K562 (cell line): ENCODE measurements at regions not wholly inside any gene's neighbourhood (a gene's known extent, or its start where the extent isn't known, plus 50 kb on each side); places are given as distances from the start of the nearest gene placed in this dataset.

ENCODE experiments used
- ATAC-seq: fragments of 200-7000 bp; cut with Tn5 transposase; 3 replicates; pipeline ENCODE4 v1.9.1; 2020; ENCODE audit warnings: moderate library complexity
- BruUV-seq: library from RNA; stranded (reverse); fragments of 400-500 nt; replicated peaks from 2 replicates; lab custom pipeline; 2021; lab: Mats Ljungman, UMichigan
- CTCF ChIA-PET: fragments of 300-600 bp; formaldehyde crosslinking; extraction: SDS; loops from one replicate; lab custom pipeline; 2021; ENCODE audit warnings: low intra/inter-chr PET ratio; lab: Yijun Ruan, JAX
- POLR2A ChIA-PET: fragments of 300-600, 350-650 bp; sonication (Branson Sonifier 250); formaldehyde crosslinking; extraction: SDS; loops from one replicate; lab custom pipeline; 2021; ENCODE audit warnings: antibody characterized with exemption, inconsistent platforms; lab: Yijun Ruan, JAX
- DNase-seq, 4 experiments: peaks; one replicate each; pipeline versions ENCODE4 v3.0.0 to v3.0.0-alpha.2; 2011 to 2018; ENCODE audit warnings: low spot score in 3 of 4, mixed read lengths in 3 of 4; ENCODE audit errors: extremely low read depth in 1 of 4
- FAIRE-seq: peaks from 2 replicates; lab custom pipeline; 2011; peaks lifted over from hg19 to GRCh38; lab: Jason Lieb, UNC
- H2AFZ ChIP-seq: 2 replicates; pipeline ENCODE4 v1.6.0; 2011; ENCODE audit warnings: low read depth, low read length, control low read depth, inconsistent platforms
- H3K27ac ChIP-seq: fragments of 200-600 bp; 3 replicates; pipeline ENCODE4 v1.8.0; 2011; ENCODE audit warnings: low read depth, mild to moderate bottlenecking, control low read depth, inconsistent platforms, low read length, moderate library complexity, mixed read lengths; ENCODE audit errors: extremely low read depth
- H3K27me3 ChIP-seq, 2 experiments: fragments of 300-600 bp in 1 of 2; 2 replicates in 1 of 2; 3 replicates in 1 of 2; pipeline versions ENCODE4 v1.6.0 to v1.8.0; 2011; ENCODE audit warnings: inconsistent platforms in 2 of 2, low read length in 2 of 2, mild to moderate bottlenecking in 1 of 2, mixed read lengths in 1 of 2, moderate library complexity in 1 of 2; ENCODE audit not compliant: control insufficient read depth in 2 of 2, insufficient read depth in 2 of 2
- H3K36me3 ChIP-seq: fragments of 300-600 bp; 3 replicates; pipeline ENCODE4 v1.8.0; 2011; ENCODE audit warnings: mild to moderate bottlenecking, low read length, inconsistent platforms; ENCODE audit not compliant: control insufficient read depth, insufficient read depth
- H3K4me1 ChIP-seq, 2 experiments: fragments of 200-600 bp in 1 of 2; replicated peaks in 1 of 2; 2 replicates in 1 of 2; 3 replicates in 1 of 2; pipeline versions ENCODE4 v1.5.1 to v1.8.0; 2011; ENCODE audit warnings: inconsistent platforms in 2 of 2, low read length in 2 of 2, mild to moderate bottlenecking in 1 of 2, mixed read lengths in 1 of 2, moderate library complexity in 1 of 2; ENCODE audit not compliant: control insufficient read depth in 2 of 2, insufficient read depth in 2 of 2
- H3K4me2 ChIP-seq: 2 replicates; pipeline ENCODE4 v1.6.1; 2011; ENCODE audit warnings: low read length, control low read depth, inconsistent platforms, mixed read lengths; ENCODE audit not compliant: insufficient read depth
- H3K4me3 ChIP-seq: fragments of 200-600 bp; sonication (generic), shearing (Covaris generic); 2 replicates; pipeline ENCODE4 v1.5.1; 2016; ENCODE audit warnings: control low read depth, inconsistent platforms
- H3K79me2 ChIP-seq: fragments of 200-600 bp; 3 replicates; pipeline ENCODE4 v1.8.0; 2011; ENCODE audit warnings: low read length, inconsistent platforms; ENCODE audit not compliant: control insufficient read depth, insufficient read depth
- H3K9ac ChIP-seq, 2 experiments: 2 replicates each; pipeline versions ENCODE4 v1.6.0 to v1.6.1; 2011; ENCODE audit warnings: low read depth in 2 of 2, low read length in 2 of 2, control low read depth in 1 of 2, inconsistent platforms in 1 of 2, mild to moderate bottlenecking in 1 of 2, mixed read lengths in 1 of 2; ENCODE audit not compliant: insufficient read depth in 1 of 2
- H3K9me1 ChIP-seq: one replicate; pipeline ENCODE4 v1.6.0; 2011; ENCODE audit warnings: inconsistent platforms, mild to moderate bottlenecking, low read length, moderate library complexity; ENCODE audit not compliant: control insufficient read depth, insufficient read depth
- H3K9me3 ChIP-seq: replicated peaks from 2 replicates; pipeline ENCODE4 v1.5.1; 2011; ENCODE audit warnings: low read depth, low read length, inconsistent platforms; ENCODE audit not compliant: control insufficient read depth, insufficient read depth
- H4K20me1 ChIP-seq: replicated peaks from 2 replicates; pipeline ENCODE4 v1.6.1; 2011; ENCODE audit warnings: low read length, inconsistent platforms, mixed read lengths; ENCODE audit not compliant: control insufficient read depth, insufficient read depth
- ARNT ChIP-seq, 2 experiments: fragments of 450-650 bp; IDR thresholded peaks; 2 replicates each; pipeline ENCODE4 v1.6.1; 2016; ENCODE audit warnings: mild to moderate bottlenecking in 1 of 2
- CBX5 ChIP-seq: IDR thresholded peaks from 2 replicates; pipeline ENCODE4 v1.6.1; 2014; ENCODE audit warnings: low read depth, borderline replicate concordance
- COPS2 ChIP-seq: fragments of 450-650 bp; conservative IDR thresholded peaks from 2 replicates; pipeline ENCODE4 v1.6.1; 2016; ENCODE audit warnings: mild to moderate bottlenecking, moderate library complexity
- EGR1 ChIP-seq: fragments of 450-650 bp; conservative IDR thresholded peaks from 2 replicates; pipeline ENCODE4 v1.6.1; 2017; ENCODE audit warnings: mild to moderate bottlenecking
- HDAC6 ChIP-seq: IDR thresholded peaks from 2 replicates; pipeline ENCODE4 v1.6.1; 2012; ENCODE audit warnings: low read depth, mild to moderate bottlenecking, control low read depth, inconsistent platforms, low read length, moderate library complexity
- HLTF ChIP-seq: fragments of 450-650 bp; IDR thresholded peaks from 2 replicates; pipeline ENCODE4 v1.6.1; 2016
- MEF2D ChIP-seq: conservative IDR thresholded peaks from 2 replicates; pipeline ENCODE4 v1.6.1; 2016; ENCODE audit warnings: low read depth, missing genetic modification characterization, missing compliant biosample characterization
- NR4A1 ChIP-seq, 2 experiments: fragments of 250-450 bp in 1 of 2; fragments of 450-650 bp in 1 of 2; sonication (Bioruptor Pico) in 1 of 2; IDR thresholded peaks; 2 replicates each; pipeline versions ENCODE4 v1.4.0 to v1.6.1; 2016 to 2020; ENCODE audit warnings: mild to moderate bottlenecking in 2 of 2, missing compliant biosample characterization in 1 of 2, missing genetic modification characterization in 1 of 2, moderate library complexity in 1 of 2
- PHTF2 ChIP-seq: fragments of 250-450 bp; sonication (Bioruptor Pico); IDR thresholded peaks from 2 replicates; pipeline ENCODE4 v1.5.0; 2021; ENCODE audit warnings: mild to moderate bottlenecking
- POLR2AphosphoS5 ChIP-seq: IDR thresholded peaks from 2 replicates; pipeline ENCODE4 v1.6.1; 2011; ENCODE audit warnings: mild to moderate bottlenecking, low read depth, low read length, moderate library complexity; ENCODE audit not compliant: control insufficient read depth, insufficient read depth
- SLC30A9 ChIP-seq: fragments of 250-450 bp; sonication (Bioruptor Pico); IDR thresholded peaks from 2 replicates; pipeline ENCODE4 v1.8.0; 2022; ENCODE audit warnings: mild to moderate bottlenecking, moderate library complexity
- TAF1 ChIP-seq: IDR thresholded peaks from 2 replicates; pipeline ENCODE4 v1.6.1; 2011; ENCODE audit warnings: mild to moderate bottlenecking, low read length, moderate library complexity; ENCODE audit not compliant: insufficient read depth, control insufficient read depth, severe bottlenecking; ENCODE audit errors: extremely low read depth
- ZKSCAN8 ChIP-seq: fragments of 200-800 bp; sonication (Bioruptor generic); IDR thresholded peaks from 2 replicates; pipeline ENCODE4 v1.6.1; 2016; ENCODE audit warnings: missing genetic modification characterization, missing compliant biosample characterization
- ZNF134 ChIP-seq: fragments of 250-450 bp; sonication (Bioruptor Pico); conservative IDR thresholded peaks from 2 replicates; pipeline ENCODE4 v1.4.0; 2020
- ZNF282 ChIP-seq: sonication (generic); formaldehyde crosslinking; IDR thresholded peaks from 2 replicates; pipeline ENCODE4 v1.8.1; 2023; ENCODE audit warnings: missing genetic modification reagents
- ZNF766 ChIP-seq: fragments of 200-800 bp; sonication (Bioruptor generic); conservative IDR thresholded peaks from 2 replicates; pipeline ENCODE4 v1.6.1; 2016; ENCODE audit warnings: missing genetic modification characterization, missing compliant biosample characterization
- WGBS: fragments of 100-300 bp; shearing (Covaris generic); methylation state at CpG from one replicate; pipeline ENCODE4 v1.1.6; 2016; ENCODE audit warnings: low coverage, mixed read lengths; ENCODE audit not compliant: insufficient coverage; ENCODE audit errors: missing lambda C conversion rate; 5-methylcytosine and 5-hydroxymethylcytosine counted together
- in situ Hi-C: fragments of 300-500 bp; cut with MboI; formaldehyde crosslinking; loops from 4 replicates; pipeline ENCODE4 v1.15.0; 2018; ENCODE audit warnings: inconsistent platforms, mixed read lengths
- intact Hi-C: fragments of 100-400 bp; cut with micrococcal nuclease; formaldehyde crosslinking; loops from 2 replicates; pipeline ENCODE4 v1.14.2; 2022
- TF ChIP-seq, protein P1 (sequence below): fragments of 150-350 bp; IDR thresholded peaks from 2 replicates; pipeline ENCODE4 v1.6.1; 2014; ENCODE audit warnings: low read depth, mild to moderate bottlenecking, low read length, borderline replicate concordance
- TF ChIP-seq, protein P2 (sequence below), 2 experiments: fragments of 450-650 bp in 1 of 2; sonication (generic) in 1 of 2; formaldehyde crosslinking; conservative IDR thresholded peaks; 2 replicates each; pipeline versions ENCODE4 v1.4.0 to v1.8.1; 2020 to 2022; ENCODE audit warnings: mild to moderate bottlenecking in 1 of 2, missing genetic modification reagents in 1 of 2

DNA sequence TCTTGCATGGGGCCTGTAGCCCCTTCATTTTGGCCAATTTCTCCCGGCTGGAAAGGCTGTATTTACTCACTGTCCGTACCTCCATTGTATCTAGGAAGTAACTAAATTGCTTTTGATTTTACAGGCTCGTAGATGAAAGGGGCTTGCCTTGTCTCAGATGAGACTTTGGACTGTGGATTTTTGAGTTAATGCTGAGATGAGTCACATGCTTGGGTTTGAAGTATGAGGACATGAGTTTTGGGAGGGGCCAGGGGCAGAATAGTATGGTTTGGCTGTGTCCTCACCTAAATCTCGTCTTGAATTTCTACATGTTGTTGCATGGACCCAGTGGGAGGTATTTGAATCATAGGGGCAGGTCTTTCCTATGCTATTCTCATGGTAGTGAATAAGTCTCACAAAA is 407.6 kb upstream of the NDST3 start:
- in situ Hi-C loops = no loop called here
- H2AFZ ChIP-seq = no peak overlapping the region
- H3K9me3 ChIP-seq = no peaks in the 10 kb centered on the region
- H3K4me3 ChIP-seq = no peak overlapping the region
- no peaks in the 10 kb centered on the region for H3K27me3 ChIP-seq
- TF ChIP-seq ZNF766 (CRISPR knock-in tag) (no peak), SLC30A9 (CRISPR knock-in tag) (no peak), TAF1 (no peak), ZNF134 (no peak), HDAC6 (no peak), NR4A1 (CRISPR knock-in tag; IDR thresholded peaks at IDR 0.05) (no peak), NR4A1 (tag; IDR thresholded peaks at IDR 0.05) (no peak), PHTF2 (CRISPR knock-in tag) (no peak), COPS2 (no peak), MEF2D (tag) (no peak), ZKSCAN8 (CRISPR knock-in tag) (no peak), HLTF (no peak), ZNF282 (no peak), POLR2AphosphoS5 (no peak), EGR1 (no peak), CBX5 (no peak), ARNT (IDR thresholded peaks at IDR 0.05) (no peak)
- TF ChIP-seq, protein P1, sequence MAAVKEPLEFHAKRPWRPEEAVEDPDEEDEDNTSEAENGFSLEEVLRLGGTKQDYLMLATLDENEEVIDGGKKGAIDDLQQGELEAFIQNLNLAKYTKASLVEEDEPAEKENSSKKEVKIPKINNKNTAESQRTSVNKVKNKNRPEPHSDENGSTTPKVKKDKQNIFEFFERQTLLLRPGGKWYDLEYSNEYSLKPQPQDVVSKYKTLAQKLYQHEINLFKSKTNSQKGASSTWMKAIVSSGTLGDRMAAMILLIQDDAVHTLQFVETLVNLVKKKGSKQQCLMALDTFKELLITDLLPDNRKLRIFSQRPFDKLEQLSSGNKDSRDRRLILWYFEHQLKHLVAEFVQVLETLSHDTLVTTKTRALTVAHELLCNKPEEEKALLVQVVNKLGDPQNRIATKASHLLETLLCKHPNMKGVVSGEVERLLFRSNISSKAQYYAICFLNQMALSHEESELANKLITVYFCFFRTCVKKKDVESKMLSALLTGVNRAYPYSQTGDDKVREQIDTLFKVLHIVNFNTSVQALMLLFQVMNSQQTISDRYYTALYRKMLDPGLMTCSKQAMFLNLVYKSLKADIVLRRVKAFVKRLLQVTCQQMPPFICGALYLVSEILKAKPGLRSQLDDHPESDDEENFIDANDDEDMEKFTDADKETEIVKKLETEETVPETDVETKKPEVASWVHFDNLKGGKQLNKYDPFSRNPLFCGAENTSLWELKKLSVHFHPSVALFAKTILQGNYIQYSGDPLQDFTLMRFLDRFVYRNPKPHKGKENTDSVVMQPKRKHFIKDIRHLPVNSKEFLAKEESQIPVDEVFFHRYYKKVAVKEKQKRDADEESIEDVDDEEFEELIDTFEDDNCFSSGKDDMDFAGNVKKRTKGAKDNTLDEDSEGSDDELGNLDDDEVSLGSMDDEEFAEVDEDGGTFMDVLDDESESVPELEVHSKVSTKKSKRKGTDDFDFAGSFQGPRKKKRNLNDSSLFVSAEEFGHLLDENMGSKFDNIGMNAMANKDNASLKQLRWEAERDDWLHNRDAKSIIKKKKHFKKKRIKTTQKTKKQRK = no peak
- TF ChIP-seq, protein P2, sequence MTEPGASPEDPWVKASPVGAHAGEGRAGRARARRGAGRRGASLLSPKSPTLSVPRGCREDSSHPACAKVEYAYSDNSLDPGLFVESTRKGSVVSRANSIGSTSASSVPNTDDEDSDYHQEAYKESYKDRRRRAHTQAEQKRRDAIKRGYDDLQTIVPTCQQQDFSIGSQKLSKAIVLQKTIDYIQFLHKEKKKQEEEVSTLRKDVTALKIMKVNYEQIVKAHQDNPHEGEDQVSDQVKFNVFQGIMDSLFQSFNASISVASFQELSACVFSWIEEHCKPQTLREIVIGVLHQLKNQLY (CRISPR knock-in tag; conservative IDR thresholded peaks at IDR 0.05) = no peak
- no peak for FAIRE-seq
- H3K4me1 ChIP-seq = no peaks in the 10 kb centered on the region
- DNase-seq = no peak
- H4K20me1 ChIP-seq = no peaks in the 10 kb centered on the region
- no peak overlapping the region for H3K4me2 ChIP-seq
- ChIA-PET POLR2A (no interaction called here), CTCF (no interaction called here)
- no TSS peak for BruUV-seq
- 0% methylated on average over 4 of the region's 4 CpGs for WGBS
- no peaks in the 10 kb centered on the region for H3K9me1 ChIP-seq
- no peak for ATAC-seq
- H3K27ac ChIP-seq = no peak overlapping the region
- no peaks in the 10 kb centered on the region for H3K79me2 ChIP-seq
- no peaks in the 10 kb centered on the region for H3K36me3 ChIP-seq
- intact Hi-C loops = no loop called here
- no peak overlapping the region for H3K9ac ChIP-seq
